T-helper 2 cell treated with Interferon-gamma antibody and Interleukin-4, amounts not matched to agents 100 ng/mL and 5 ng/mL, for 36 hours (primary cell): ENCODE measurements at regions not wholly inside any gene's neighbourhood (a gene's known extent, or its start where the extent isn't known, plus 50 kb on each side); places are given as distances from the start of the nearest gene placed in this dataset.

Experiments used
- intact Hi-C: fragments of 100-400 bp; cut with micrococcal nuclease; formaldehyde crosslinking; loops from one replicate; pipeline ENCODE4 v1.15.1; 2023

GRCh38 chr12:34392741-34393085 lies 370.4 kb downstream of the ALG10 start:
- intact Hi-C loops, result no loop called here

- intact Hi-C loops, result no loop called here
Measured at GRCh38 chr12:34393086-34393820, 371.0 kb downstream of the ALG10 start.

- intact Hi-C loops, result no loop called here
Measured at GRCh38 chr12:34393821-34394150, 371.5 kb downstream of the ALG10 start.

- intact Hi-C loops, result no loop called here
Measured at GRCh38 chr12:34394211-34395055, 372.1 kb downstream of the ALG10 start.

GRCh38 chr12:34395056-34396005 lies 373.0 kb downstream of the ALG10 start:
- intact Hi-C loops, result no loop called here

- intact Hi-C loops, result no loop called here
Measured at GRCh38 chr12:34396006-34396860, 373.9 kb downstream of the ALG10 start.

GRCh38 chr12:34396861-34397590 lies 374.7 kb downstream of the ALG10 start:
- intact Hi-C loops, result no loop called here

- intact Hi-C loops, result no loop called here
Measured at GRCh38 chr12:34397591-34398365, 375.5 kb downstream of the ALG10 start.

GRCh38 chr12:34398366-34398705 lies 376.0 kb downstream of the ALG10 start:
- intact Hi-C loops, result no loop called here

- intact Hi-C loops, result no loop called here
Measured at GRCh38 chr12:34398706-34399630, 376.7 kb downstream of the ALG10 start.

GRCh38 chr12:34399631-34400410 lies 377.5 kb downstream of the ALG10 start:
- intact Hi-C loops, result no loop called here

GRCh38 chr12:34400411-34400881 lies 378.1 kb downstream of the ALG10 start:
- intact Hi-C loops, result no loop called here

GRCh38 chr12:34400986-34401658 lies 378.8 kb downstream of the ALG10 start:
- intact Hi-C loops, result no loop called here

- intact Hi-C loops, result no loop called here
Measured at GRCh38 chr12:34401659-34402227, 379.4 kb downstream of the ALG10 start.

- intact Hi-C loops, result no loop called here
Measured at GRCh38 chr12:34402228-34402898, 380.1 kb downstream of the ALG10 start.
